HG02571 (cell line): ENCODE measurements at regions not wholly inside any gene's neighbourhood (a gene's known extent, or its start where the extent isn't known, plus 50 kb on each side); places are given as distances from the start of the nearest gene placed in this dataset.
A peak's percentile ranks its signal among the peaks of the same experiment; 100 is the strongest.
"Not testable (repeated sequence)": the region's sequence is repeated elsewhere in the genome, so short reads cannot be mapped to it uniquely, and the experiment has no call there.

Experiments used
- ATAC-seq: cut with Tn5 transposase; IDR thresholded peaks from one replicate; pipeline ENCODE4 v1.9.1; 2021; ENCODE audit warnings: mild to moderate bottlenecking, moderate library complexity; ENCODE audit not compliant: unreplicated experiment

GRCh38 chr4:138634915-138635314 lies 380.7 kb upstream of the NOCT start:
- no peak for ATAC-seq

- ATAC-seq = no peak
These were observed 382.0 kb upstream of the NOCT start for GRCh38 chr4:138633580-138633904.

- no peak for ATAC-seq
These were observed 382.6 kb upstream of the NOCT start for GRCh38 chr4:138632856-138633579.

GRCh38 chr4:138630666-138631065 lies 384.9 kb upstream of the NOCT start:
- no peak for ATAC-seq

GRCh38 chr4:138629669-138630068 lies 385.9 kb upstream of the NOCT start:
- no peak for ATAC-seq

GRCh38 chr4:138627096-138627495 lies 384.9 kb upstream of the SLC7A11 start:
- ATAC-seq = no peak

GRCh38 chr4:138622362-138622761 lies 380.2 kb upstream of the SLC7A11 start:
- ATAC-seq = not testable (repeated sequence)

GRCh38 chr4:138616775-138617174 lies 374.6 kb upstream of the SLC7A11 start:
- no peak for ATAC-seq

- no peak for ATAC-seq
These were observed 372.4 kb upstream of the SLC7A11 start for GRCh38 chr4:138614398-138615142.

GRCh38 chr4:138612428-138612827 lies 370.3 kb upstream of the SLC7A11 start:
- no peak for ATAC-seq

- ATAC-seq = no peak
These were observed 369.6 kb upstream of the SLC7A11 start for GRCh38 chr4:138611721-138612120.

GRCh38 chr4:138611017-138611416 lies 368.9 kb upstream of the SLC7A11 start:
- ATAC-seq = no peak

GRCh38 chr4:138609943-138610350 lies 367.8 kb upstream of the SLC7A11 start:
- peak; percentile 61 for ATAC-seq

GRCh38 chr4:138604556-138604955 lies 362.4 kb upstream of the SLC7A11 start:
- no peak for ATAC-seq

GRCh38 chr4:138602664-138603063 lies 360.5 kb upstream of the SLC7A11 start:
- no peak for ATAC-seq

- ATAC-seq = no peak
These were observed 357.8 kb upstream of the SLC7A11 start for GRCh38 chr4:138599965-138600364.

- no peak for ATAC-seq
These were observed 356.1 kb upstream of the SLC7A11 start for GRCh38 chr4:138598226-138598625.

- no peak for ATAC-seq
These were observed 354.7 kb upstream of the SLC7A11 start for GRCh38 chr4:138596896-138597295.

- no peak for ATAC-seq
These were observed 353.7 kb upstream of the SLC7A11 start for GRCh38 chr4:138595731-138596460.

GRCh38 chr4:138595171-138595570 lies 353.0 kb upstream of the SLC7A11 start:
- ATAC-seq = no peak

- ATAC-seq = no peak
These were observed 350.6 kb upstream of the SLC7A11 start for GRCh38 chr4:138592796-138593195.

GRCh38 chr4:138591808-138592207 lies 349.7 kb upstream of the SLC7A11 start:
- no peak for ATAC-seq
